Mononuclear cell (primary cell): ENCODE measurements at regions not wholly inside any gene's neighbourhood (a gene's known extent, or its start where the extent isn't known, plus 50 kb on each side); places are given as distances from the start of the nearest gene placed in this dataset.

Experiments
- H3K27me3 ChIP-seq: 2 replicates; pipeline ENCODE4 v1.6.0; 2011; ENCODE audit warnings: low read length, control low read depth; ENCODE audit not compliant: insufficient read depth
- H3K4me1 ChIP-seq: 2 replicates; pipeline ENCODE4 v1.5.1; 2011; ENCODE audit warnings: mild to moderate bottlenecking, low read length, control low read depth; ENCODE audit not compliant: insufficient read depth
- H3K4me3 ChIP-seq: 2 replicates; pipeline ENCODE4 v1.5.1; 2011; ENCODE audit warnings: mild to moderate bottlenecking, low read length, moderate library complexity
- H3K9me3 ChIP-seq: 2 replicates; pipeline ENCODE4 v1.5.1; 2011; ENCODE audit warnings: low read depth, mild to moderate bottlenecking, control low read depth, low read length

DNA sequence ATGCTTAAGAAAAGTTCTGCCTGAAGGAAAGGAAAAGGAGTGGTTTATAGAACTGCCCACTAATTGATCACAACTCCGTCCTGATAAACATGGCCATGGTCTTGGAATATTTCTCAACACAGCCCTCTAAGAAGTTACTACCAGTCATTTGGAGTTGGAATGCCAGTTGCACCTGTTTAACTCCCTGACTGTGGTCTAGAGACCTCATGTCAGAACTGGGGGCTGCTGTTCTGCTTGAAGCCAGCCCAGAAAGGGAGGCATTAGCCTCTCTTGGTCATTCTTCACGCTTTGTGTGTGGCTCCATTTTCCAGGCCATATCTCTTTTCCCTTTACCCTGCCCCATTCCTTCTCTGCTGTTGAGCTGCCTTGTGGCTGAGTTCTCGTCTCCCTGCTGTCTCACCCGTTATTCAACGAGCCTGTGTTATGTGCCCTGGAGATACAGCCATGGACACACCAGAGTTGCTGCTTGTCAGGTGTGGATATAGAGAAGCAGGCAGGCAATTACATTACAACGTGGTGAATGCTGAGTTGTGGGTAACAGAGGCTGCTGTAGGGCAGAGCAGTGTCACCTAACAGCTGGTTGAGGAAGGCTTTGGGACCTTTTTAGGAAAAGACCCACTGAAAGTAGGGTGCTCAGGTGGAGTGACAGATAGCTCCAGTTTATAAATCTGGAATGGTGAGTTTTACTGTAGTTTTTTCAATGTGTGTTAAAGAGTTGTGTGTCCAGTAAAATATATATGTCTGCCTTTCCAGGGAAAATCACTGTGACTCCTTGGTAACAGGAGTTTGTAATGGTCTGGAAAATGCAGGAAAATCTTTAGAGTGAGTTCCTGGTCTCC is 137.0 kb upstream of the IPO9 start:
- Histone ChIP-seq H3K27me3 (no peaks in the 10 kb centered on the region), H3K4me3 (no peak overlapping the region), H3K4me1 (no peaks in the 10 kb centered on the region), H3K9me3 (no peaks in the 10 kb centered on the region)

DNA sequence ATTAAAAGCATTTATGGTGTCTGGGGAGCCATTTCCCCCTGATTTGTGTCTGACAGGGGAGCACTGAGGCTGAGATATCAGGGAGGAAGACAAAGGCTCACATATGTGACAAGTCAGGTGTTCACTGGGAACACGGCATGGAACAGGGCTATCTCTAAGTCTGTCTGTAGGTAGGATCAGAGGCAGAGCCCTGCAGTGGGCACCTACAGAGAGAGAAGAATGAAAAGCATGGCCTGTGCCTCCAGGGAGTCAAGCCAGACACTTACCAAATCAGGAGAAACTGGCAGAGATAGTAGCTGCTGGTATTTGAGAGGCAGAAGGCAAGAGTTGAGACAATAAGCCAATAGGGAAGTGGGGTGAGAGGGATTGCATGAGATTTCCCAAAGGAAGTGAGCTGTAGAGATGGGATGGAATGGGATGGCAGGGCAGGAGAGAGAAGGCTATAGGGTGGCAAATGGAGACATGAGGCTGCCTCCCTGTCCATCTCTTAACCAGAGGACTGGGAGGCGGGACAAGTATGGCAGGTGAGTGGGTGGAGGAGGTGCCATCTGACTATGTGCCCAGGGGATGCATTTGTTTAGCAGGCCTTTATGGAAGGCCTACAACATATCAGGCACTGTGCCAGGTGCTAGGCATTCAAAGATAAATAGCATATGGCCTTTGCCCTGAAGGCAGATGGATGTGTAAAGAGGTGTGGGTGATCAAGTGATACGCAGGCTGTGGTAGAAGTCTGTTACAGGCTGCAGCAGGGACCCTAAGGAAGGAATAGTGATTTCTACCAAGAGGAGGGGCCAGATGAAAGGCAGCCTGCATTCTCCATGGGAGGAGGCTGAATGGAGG is 136.2 kb upstream of the IPO9 start:
- Histone ChIP-seq H3K9me3 (no peaks in the 10 kb centered on the region), H3K4me3 (no peak overlapping the region), H3K27me3 (no peaks in the 10 kb centered on the region), H3K4me1 (no peaks in the 10 kb centered on the region)

GRCh38 chr1:201693890-201694607 is 134.9 kb upstream of the IPO9 start:
- Histone ChIP-seq H3K9me3 (no peaks in the 10 kb centered on the region), H3K4me3 (no peak overlapping the region), H3K27me3 (no peaks in the 10 kb centered on the region), H3K4me1 (no peaks in the 10 kb centered on the region)

GRCh38 chr1:201694608-201695335 is 134.2 kb upstream of the IPO9 start:
- Histone ChIP-seq H3K9me3 (no peaks in the 10 kb centered on the region), H3K27me3 (no peaks in the 10 kb centered on the region), H3K4me3 (no peak overlapping the region), H3K4me1 (no peaks in the 10 kb centered on the region)

- Histone ChIP-seq H3K27me3 (no peaks in the 10 kb centered on the region), H3K4me3 (no peak overlapping the region), H3K4me1 (no peaks in the 10 kb centered on the region), H3K9me3 (no peaks in the 10 kb centered on the region)
Measured at GRCh38 chr1:201695607-201696006, 133.3 kb upstream of the IPO9 start.

DNA sequence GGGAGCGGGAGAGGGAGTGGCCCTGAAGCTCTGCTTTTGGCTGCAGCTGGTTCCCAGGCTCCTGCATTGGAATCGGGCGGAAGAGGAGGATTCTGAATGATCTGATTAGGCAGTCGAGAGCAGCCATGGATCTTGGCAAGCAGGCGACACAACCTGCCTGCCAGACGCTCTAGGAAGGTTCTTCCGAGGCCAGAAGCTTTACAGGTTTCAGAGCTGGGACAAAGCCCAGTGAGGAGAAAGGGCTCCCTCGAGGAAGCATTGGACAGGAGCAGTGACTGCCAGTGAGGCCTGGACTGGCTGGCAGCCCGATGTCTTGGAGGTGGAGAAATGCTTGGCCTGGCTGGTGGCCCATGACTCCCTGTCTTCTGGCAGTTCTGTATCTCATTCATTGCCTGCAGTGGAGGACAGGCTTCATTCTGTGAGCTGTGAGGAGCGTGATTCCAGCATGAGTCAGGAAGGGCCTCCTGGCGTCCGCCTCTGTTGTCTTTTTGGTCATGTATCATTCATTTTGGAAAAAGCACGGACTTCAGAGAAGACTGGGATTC is 132.7 kb upstream of the IPO9 start:
- H3K9me3 ChIP-seq: no peaks in the 10 kb centered on the region
- no peaks in the 10 kb centered on the region for H3K4me1 ChIP-seq
- H3K4me3 ChIP-seq: no peak overlapping the region
- H3K27me3 ChIP-seq: no peaks in the 10 kb centered on the region

GRCh38 chr1:201697174-201697573 is 131.8 kb upstream of the IPO9 start:
- H3K4me1 ChIP-seq: no peaks in the 10 kb centered on the region
- H3K27me3 ChIP-seq: no peaks in the 10 kb centered on the region
- no peak overlapping the region for H3K4me3 ChIP-seq
- H3K9me3 ChIP-seq: no peaks in the 10 kb centered on the region

DNA sequence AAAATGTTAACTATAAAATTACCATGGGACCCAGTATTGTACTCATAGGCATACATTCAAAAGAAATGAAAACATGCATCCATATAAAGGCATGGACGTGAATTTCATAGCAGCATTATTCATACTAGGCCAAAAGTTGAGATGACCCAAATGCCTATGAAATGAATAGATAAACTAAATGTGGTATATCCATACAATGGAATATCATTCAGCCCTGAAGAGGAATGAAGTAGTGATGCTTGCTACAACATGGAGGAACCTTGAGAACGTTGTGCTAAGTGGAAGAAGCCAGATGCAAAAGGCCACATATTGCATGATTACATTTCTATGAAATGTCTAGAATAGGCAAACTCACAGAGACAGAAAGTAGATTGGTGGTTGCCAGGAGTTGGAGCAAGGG is 127.1 kb upstream of the IPO9 start:
- Histone ChIP-seq H3K4me3 (no peak overlapping the region), H3K4me1 (peaks cover 4% of the 10 kb centered on the region), H3K9me3 (no peaks in the 10 kb centered on the region), H3K27me3 (no peaks in the 10 kb centered on the region)

DNA sequence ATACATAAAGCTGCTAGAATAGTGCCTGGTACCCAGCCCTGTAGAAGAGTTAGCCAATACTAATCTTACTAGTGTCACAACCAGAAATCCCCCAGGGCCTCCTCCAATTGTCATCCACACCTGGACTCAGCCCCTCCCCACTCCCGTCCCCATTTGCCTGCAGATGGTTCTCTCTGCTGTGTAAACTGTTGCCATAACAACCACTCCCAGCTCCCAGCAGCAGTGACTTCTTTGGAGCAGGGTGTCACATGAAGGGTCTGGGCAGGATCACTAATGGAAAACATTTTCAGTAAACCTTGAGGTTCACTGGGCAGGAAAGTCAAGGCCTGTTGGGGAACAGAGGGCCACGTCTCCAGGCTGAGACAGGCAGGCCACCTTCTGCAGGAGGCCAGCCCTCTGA is 126.0 kb upstream of the IPO9 start:
- H3K4me3 ChIP-seq: no peak overlapping the region
- H3K27me3 ChIP-seq: no peaks in the 10 kb centered on the region
- no peaks in the 10 kb centered on the region for H3K9me3 ChIP-seq
- H3K4me1 ChIP-seq: peaks cover 4% of the 10 kb centered on the region

GRCh38 chr1:201703621-201704438 is 125.1 kb upstream of the IPO9 start:
- H3K4me1 ChIP-seq: peaks cover 4% of the 10 kb centered on the region
- H3K27me3 ChIP-seq: no peaks in the 10 kb centered on the region
- H3K9me3 ChIP-seq: no peaks in the 10 kb centered on the region
- H3K4me3 ChIP-seq: no peak overlapping the region

DNA sequence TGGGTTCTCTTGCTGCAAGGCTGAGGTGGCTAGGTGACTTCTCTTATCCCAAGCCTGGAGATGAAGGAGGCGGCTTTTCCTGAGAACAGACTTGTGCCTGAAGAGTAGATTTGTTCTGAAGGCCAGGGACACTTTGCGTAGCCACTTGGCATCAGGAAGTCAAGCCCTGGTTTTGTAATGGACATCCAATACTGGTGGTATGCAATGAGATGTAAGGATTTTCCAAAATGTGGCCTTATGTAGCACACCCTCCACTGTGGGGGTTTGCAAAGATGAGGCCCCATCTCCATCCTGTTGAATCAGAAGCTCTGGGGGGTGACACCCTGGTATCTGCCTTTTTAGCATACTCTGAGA is 124.5 kb upstream of the IPO9 start:
- H3K27me3 ChIP-seq: no peaks in the 10 kb centered on the region
- no peaks in the 10 kb centered on the region for H3K9me3 ChIP-seq
- no peak overlapping the region for H3K4me3 ChIP-seq
- peaks cover 4% of the 10 kb centered on the region for H3K4me1 ChIP-seq

DNA sequence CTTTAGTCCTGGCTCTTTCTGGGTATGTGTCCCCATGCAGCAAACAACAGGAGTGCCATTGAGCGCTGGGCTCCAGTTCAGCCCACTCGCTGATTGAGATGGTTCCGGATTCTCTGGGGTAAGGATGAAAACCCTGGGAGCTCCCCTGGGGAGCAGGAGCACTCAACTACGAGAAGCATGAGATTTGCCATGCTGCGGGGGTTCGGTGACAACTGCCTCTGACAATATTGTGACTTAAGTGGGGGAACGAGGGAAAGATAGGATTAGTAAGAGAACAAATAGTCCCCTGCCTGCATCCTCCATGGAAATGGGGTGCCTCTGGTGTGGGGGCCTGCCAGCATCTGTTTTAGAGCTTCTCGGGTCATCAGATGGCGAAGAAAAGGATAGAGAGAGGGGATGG is 123.6 kb upstream of the IPO9 start:
- no peaks in the 10 kb centered on the region for H3K9me3 ChIP-seq
- H3K27me3 ChIP-seq: no peaks in the 10 kb centered on the region
- H3K4me1 ChIP-seq: peaks cover 4% of the 10 kb centered on the region
- no peak overlapping the region for H3K4me3 ChIP-seq

GRCh38 chr1:201706109-201706508 is 122.8 kb upstream of the IPO9 start:
- Histone ChIP-seq H3K9me3 (no peaks in the 10 kb centered on the region), H3K4me1 (peaks cover 4% of the 10 kb centered on the region), H3K27me3 (no peaks in the 10 kb centered on the region), H3K4me3 (no peak overlapping the region)

GRCh38 chr1:201707027-201707426 is 121.9 kb upstream of the IPO9 start:
- Histone ChIP-seq H3K4me1 (peaks cover 8% of the 10 kb centered on the region), H3K4me3 (no peak overlapping the region), H3K9me3 (no peaks in the 10 kb centered on the region), H3K27me3 (no peaks in the 10 kb centered on the region)
